Fibroblast of the conjunctiva (primary cell): ENCODE measurements at regions not wholly inside any gene's neighbourhood (a gene's known extent, or its start where the extent isn't known, plus 50 kb on each side); places are given as distances from the start of the nearest gene placed in this dataset.

Source experiments
- DNase-seq: peaks from one replicate; pipeline ENCODE4 v3.0.0-alpha.2; 2010; ENCODE audit warnings: low read depth

GRCh38 chr5:3277590-3278196 is 317.9 kb upstream of the IRX1 start:
- DNase-seq, result no peak

GRCh38 chr5:3276896-3277295 is 318.7 kb upstream of the IRX1 start:
- DNase-seq, result no peak

GRCh38 chr5:3269395-3270169 is 326.1 kb upstream of the IRX1 start:
- no peak for DNase-seq

- no peak for DNase-seq
Observed at GRCh38 chr5:3268760-3269330, 326.8 kb upstream of the IRX1 start.

DNA sequence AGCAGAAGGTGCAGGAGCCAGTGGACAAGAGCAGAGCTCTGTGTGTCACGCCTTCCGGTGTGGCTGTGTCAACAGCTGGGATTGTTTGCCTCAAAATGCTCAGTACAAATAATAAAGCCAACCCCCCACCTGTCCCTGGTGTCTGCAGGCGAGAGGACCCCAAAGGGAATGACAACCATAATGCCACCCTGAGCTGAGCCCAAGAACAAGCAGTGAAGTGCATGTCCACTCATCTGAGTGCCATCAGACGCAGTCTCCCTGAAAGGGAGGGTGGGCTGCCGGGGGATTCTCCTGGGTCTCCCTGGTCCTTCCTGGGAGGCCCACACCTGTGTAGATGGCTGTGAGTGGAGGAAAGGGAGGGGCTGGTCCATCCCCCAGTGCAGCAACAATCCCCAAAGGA is 328.8 kb upstream of the IRX1 start:
- no peak for DNase-seq

DNA sequence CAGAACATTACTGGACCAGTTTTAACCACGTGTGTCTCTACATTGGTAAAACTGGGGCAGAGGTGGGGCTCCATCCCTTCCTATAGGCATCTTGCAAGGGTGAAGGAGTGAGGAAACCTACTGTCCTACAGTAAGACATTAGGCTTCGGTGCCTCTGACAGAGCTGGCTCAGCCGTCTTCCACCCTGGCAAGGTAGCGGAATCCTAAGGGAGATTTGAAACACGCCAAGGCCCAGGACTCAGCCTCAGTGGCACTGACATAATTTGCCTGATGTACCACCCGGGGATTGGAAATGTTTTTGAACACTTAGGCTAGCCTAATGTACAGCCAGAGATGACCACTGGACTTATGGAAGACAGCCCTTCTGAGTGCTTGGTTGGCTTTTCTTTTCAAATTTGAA is 329.7 kb upstream of the IRX1 start:
- no peak for DNase-seq

GRCh38 chr5:3265131-3265885 is 330.3 kb upstream of the IRX1 start:
- DNase-seq, result no peak

- DNase-seq, result no peak
Observed at GRCh38 chr5:3262451-3262850, 333.2 kb upstream of the IRX1 start.

DNA sequence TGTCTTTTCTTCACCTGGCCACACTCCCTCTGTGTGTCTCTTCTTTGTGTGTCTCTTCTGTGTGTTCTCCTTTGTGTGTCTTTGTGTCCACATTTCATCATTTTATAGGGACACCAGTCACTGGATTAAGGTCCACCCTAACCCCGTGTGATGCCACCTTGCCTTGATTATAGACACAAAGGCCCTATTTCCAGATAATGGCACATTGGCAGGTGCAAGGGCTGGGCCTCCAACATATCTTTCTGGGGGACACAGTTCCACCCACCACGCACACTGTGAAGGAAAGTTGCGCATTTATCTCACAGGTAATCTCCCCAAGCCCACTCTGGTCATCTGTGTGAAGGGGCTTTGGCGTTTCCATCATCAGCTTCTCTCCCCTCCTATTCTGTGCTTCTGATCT is 334.6 kb upstream of the IRX1 start:
- no peak for DNase-seq

GRCh38 chr5:3258050-3258449 is 337.6 kb upstream of the IRX1 start:
- DNase-seq, result no peak

DNA sequence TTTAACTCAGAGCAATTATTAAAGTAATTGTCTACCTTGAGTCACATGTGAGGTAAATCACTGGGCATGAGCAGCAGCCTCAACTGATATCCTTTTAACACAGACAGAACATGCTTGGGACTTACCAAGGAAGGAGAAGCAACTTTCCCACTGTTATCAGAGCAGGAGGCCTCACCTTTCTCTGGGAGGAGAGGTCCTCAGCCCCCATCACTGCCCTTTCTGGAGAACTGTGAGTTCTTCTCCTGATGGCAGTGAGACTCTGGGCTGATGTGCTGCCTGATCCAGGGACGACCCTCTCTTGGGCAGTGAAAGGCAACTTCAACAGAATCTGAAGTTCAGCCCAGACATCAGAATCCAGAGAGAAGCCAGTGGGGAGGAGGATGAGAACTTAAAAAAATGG is 343.4 kb upstream of the IRX1 start:
- no peak for DNase-seq

DNA sequence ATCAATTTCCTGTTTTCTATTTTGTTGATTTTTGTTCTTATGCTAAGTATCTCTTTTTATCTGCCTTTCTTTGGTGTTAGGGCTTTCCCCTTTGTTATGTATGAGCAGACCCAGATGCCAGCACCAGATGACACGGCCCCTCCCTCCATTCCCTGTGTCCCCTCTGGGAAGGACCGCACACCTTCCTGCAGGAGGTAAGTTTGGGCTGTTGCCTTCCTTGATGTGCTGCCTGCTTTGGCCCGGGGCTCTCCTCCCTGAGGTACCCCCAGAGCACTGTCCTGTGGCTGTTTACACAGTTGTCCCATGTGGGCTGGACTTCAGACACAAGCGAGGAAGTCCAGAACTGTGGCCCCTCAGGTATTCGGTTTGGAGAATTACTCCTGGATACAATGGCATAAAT is 343.8 kb upstream of the IRX1 start:
- DNase-seq, result no peak

DNA sequence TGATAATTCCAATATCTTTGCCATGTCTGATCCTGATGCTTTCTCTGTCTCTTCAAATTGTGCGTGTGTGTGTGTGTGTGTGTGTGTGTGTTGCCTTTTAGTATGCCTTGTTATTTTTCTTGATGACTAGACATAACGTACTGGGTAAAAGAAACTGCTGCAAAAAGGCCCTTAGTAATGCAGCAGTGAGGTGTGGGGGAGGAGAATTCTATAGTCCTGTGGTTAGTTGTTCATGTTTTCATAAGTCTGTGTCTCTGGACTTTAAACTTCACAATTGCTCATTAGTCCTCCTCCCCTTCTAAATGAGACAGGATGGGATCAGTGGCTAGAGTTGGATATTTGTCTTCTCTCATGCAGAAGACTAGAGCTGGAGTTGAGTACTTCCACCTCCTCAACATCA is 346.2 kb upstream of the IRX1 start:
- no peak for DNase-seq

DNA sequence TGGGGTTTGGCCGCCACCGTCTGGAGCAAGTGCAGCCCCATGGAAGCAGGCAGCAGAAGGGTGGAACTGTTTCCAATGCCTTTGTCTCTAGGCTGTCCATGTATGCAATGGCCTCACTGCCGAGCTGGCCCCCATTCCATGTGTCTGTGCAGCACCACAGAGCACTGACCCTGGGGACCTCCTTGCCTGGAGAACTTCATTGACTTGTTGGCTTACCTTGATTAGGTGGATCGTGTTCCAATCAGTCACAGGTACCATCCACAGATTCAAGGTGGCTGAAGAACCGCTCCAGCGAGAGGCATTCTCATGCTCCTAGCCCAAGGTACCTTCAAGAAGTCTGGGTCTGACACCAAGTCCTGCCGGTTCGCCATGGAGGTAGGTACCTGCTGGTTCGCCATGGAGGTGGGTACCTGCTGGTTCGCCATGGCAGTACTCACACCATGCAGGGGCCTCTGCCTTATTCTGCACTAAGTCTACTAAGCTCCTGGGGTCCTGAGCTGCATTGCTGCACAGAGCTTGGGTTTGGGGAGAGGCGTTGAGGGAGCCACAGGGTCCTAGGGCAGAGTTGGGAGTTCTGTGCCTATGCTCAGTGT is 358.3 kb upstream of the IRX1 start:
- DNase-seq, result no peak

GRCh38 chr5:3234566-3234965 is 361.1 kb upstream of the IRX1 start:
- no peak for DNase-seq

DNA sequence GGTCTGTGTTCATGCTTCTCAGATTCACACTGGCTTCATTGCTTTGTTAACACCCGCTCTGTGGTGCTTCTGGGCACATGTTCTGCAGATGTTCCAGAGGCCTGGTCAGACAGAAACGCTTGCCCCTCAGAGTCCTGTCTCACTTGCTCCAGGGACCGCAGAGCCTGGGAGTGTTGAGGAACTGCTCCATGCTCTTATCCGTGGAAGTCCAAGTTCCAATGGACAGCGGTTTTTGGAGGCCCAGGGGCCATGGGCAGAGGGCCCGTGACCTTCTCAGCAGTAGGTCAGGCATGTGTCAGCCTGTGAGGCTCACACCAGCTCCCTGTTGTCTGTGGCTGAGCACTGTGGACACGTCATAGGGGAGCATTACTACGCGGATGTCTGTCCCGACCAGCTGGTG is 364.7 kb upstream of the IRX1 start:
- no peak for DNase-seq

DNA sequence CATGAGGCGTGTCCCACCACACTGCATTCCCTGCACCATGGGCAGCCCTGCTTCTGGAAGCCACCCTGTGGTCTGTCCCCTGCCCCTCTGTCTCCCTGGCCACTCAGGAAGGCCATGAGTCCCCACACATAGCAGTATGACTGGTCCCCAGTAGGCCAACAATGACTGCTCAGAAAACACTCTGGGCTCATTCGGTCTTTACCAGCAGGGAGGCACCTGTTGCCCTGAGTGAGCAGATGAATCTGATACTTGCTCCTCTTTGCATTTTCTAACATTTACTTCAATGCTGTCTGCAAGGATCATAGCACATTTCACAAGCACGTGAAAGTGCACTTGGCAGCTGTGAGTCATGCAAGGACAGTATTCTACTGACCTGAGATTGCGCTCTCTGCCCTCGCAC is 365.4 kb upstream of the IRX1 start:
- no peak for DNase-seq

GRCh38 chr5:3226196-3226920 is 369.3 kb upstream of the IRX1 start:
- no peak for DNase-seq

- no peak for DNase-seq
Observed at GRCh38 chr5:3225201-3225960, 370.3 kb upstream of the IRX1 start.

DNA sequence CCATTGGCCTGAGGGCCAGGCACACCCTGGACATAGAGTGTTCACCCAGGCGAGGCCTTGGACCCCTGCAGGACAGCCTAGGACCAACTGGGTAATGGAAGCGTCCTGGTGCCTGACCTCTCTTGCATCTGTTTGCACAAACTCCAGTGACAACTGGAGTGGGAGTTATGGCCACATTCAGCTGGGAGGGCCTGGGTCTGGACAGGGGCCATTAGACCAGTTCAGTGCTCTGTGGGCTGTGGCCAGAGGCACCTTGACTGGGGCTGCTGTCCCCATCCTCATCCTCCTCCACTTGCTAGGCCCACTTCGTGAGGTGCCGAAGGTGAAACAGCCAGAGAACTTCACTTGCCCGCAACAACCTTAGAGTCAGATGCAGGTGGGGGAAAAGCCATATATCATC is 372.7 kb upstream of the IRX1 start:
- no peak for DNase-seq

DNA sequence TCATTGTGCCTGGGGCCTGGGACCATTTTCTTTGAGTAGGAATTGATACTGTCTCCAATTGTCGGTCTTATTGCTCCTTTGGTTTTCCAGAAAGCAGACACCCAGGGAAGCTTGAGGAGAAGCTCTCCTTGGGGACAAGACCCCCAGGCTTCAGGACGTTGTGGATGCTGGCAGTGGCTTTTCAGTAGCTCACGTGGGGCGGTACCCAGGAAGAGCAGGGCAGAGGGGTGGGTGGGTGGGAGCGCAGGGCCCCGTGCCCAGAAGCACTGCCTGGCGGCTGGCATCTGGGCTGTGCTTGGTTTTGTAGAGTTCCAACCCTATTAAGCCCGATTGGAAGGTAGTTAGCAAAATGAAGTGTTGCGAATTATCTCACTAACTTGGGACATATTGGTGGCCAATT is 374.2 kb upstream of the IRX1 start:
- DNase-seq, result no peak
